ENCODE measurements at regions not wholly inside any gene's neighbourhood (a gene's known extent, or its start where the extent isn't known, plus 50 kb on each side); places are given as distances from the start of the nearest gene placed in this dataset.
"Not testable (repeated sequence)": the region's sequence is repeated elsewhere in the genome, so short reads cannot be mapped to it uniquely, and the experiment has no call there.

- no peak for TF ChIP-seq CTCF (IDR thresholded peaks at IDR 0.05; ENCODE audit: low read depth, low read length)
- in situ Hi-C loops (cut with HindIII; ENCODE audit: low sequenced_read_pairs) = no loop called here
- DNase-seq (ENCODE audit: low read depth, low spot score) = no peak
- no peak overlapping the region for H3K4me3 ChIP-seq (ENCODE audit: low read depth, low read length)
Observed at GRCh38 chr12:25887367-25887766, 71.1 kb upstream of the RASSF8 start.

- DNase-seq (ENCODE audit: low read depth, low spot score) = no peak
- in situ Hi-C loops (cut with HindIII; ENCODE audit: low sequenced_read_pairs) = no loop called here
- no peak overlapping the region for H3K4me3 ChIP-seq (ENCODE audit: low read depth, low read length)
- TF ChIP-seq CTCF (IDR thresholded peaks at IDR 0.05; ENCODE audit: low read depth, low read length) = no peak
Observed at GRCh38 chr12:25889185-25889584, 69.3 kb upstream of the RASSF8 start.

GRCh38 chr12:25891095-25891494 is 67.4 kb upstream of the RASSF8 start:
- H3K4me3 ChIP-seq (ENCODE audit: low read depth, low read length); in situ Hi-C loops (cut with HindIII; ENCODE audit: low sequenced_read_pairs); DNase-seq (ENCODE audit: low read depth, low spot score): not testable (repeated sequence)

- no peak for TF ChIP-seq CTCF (IDR thresholded peaks at IDR 0.05; ENCODE audit: low read depth, low read length)
- H3K4me3 ChIP-seq (ENCODE audit: low read depth, low read length) = no peak overlapping the region
- in situ Hi-C loops (cut with HindIII; ENCODE audit: low sequenced_read_pairs) = no loop called here
- DNase-seq (ENCODE audit: low read depth, low spot score) = no peak
Observed at GRCh38 chr12:25894759-25895158, 63.7 kb upstream of the RASSF8 start.

- H3K4me3 ChIP-seq (ENCODE audit: low read depth, low read length) = no peak overlapping the region
- in situ Hi-C loops (cut with HindIII; ENCODE audit: low sequenced_read_pairs) = no loop called here
- no peak for DNase-seq (ENCODE audit: low read depth, low spot score)
- TF ChIP-seq CTCF (IDR thresholded peaks at IDR 0.05; ENCODE audit: low read depth, low read length) = no peak
Observed at GRCh38 chr12:25896981-25897380, 61.5 kb upstream of the RASSF8 start.

GRCh38 chr12:25903603-25904245 is 54.8 kb upstream of the RASSF8 start:
- no peak overlapping the region for H3K4me3 ChIP-seq (ENCODE audit: low read depth, low read length)
- DNase-seq (ENCODE audit: low read depth, low spot score) = no peak
- TF ChIP-seq CTCF (IDR thresholded peaks at IDR 0.05; ENCODE audit: low read depth, low read length) = no peak
- in situ Hi-C loops (cut with HindIII; ENCODE audit: low sequenced_read_pairs) = no loop called here

- TF ChIP-seq CTCF (IDR thresholded peaks at IDR 0.05; ENCODE audit: low read depth, low read length) = no peak
- no peak overlapping the region for H3K4me3 ChIP-seq (ENCODE audit: low read depth, low read length)
- DNase-seq (ENCODE audit: low read depth, low spot score) = no peak
- in situ Hi-C loops (cut with HindIII; ENCODE audit: low sequenced_read_pairs) = no loop called here
Observed at GRCh38 chr12:25904442-25904841, 54.0 kb upstream of the RASSF8 start.
